ENCODE measurements at regions not wholly inside any gene's neighbourhood (a gene's known extent, or its start where the extent isn't known, plus 50 kb on each side); places are given as distances from the start of the nearest gene placed in this dataset.

DNA sequence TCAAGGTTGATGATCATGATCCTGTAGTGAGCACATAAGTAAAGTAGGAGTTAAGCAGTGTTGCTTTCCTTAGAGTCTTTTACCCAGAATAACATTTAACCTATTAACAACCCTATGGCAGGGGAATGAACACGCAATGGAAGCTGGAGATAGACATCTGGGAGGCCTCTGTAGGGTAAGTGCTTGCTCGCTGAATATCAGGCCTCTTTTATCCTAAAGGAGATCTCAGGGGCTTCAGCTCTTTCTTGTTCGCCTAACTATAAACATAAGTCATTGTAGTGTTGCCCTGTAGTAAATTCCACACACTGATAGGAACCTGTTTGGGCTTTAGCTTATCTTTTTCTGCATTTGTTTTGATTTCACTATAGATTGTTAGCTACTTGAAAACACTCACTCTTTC lies 174.4 kb upstream of the TCF4 start:
- no peak for TF ChIP-seq POLR2AphosphoS5 (IDR thresholded peaks at IDR 0.05; ENCODE audit: low read depth, low read length)
- no peak for TF ChIP-seq POLR2A (IDR thresholded peaks at IDR 0.05; ENCODE audit: low read depth, low read length)
- no peak for TF ChIP-seq TAF1 (IDR thresholded peaks at IDR 0.05; ENCODE audit: borderline replicate concordance, low read depth, low read length)

Data from GM12892 (cell line).